Chondrocyte (in vitro differentiated cells): ENCODE measurements at regions not wholly inside any gene's neighbourhood (a gene's known extent, or its start where the extent isn't known, plus 50 kb on each side); places are given as distances from the start of the nearest gene placed in this dataset.
"Not testable (repeated sequence)": the region's sequence is repeated elsewhere in the genome, so short reads cannot be mapped to it uniquely, and the experiment has no call there.

Experiments
- DNase-seq: peaks from one replicate; pipeline ENCODE4 v3.0.0; 2021; ENCODE audit warnings: mixed read lengths, low spot score
- H3K27ac Mint-ChIP-seq: one replicate; pipeline ENCODE4 v1.8.0; 2021; ENCODE audit warnings: mild to moderate bottlenecking, moderate library complexity, mixed read lengths; ENCODE audit not compliant: unreplicated experiment
- H3K27me3 Mint-ChIP-seq: 2 replicates; pipeline ENCODE4 v1.8.0; 2021; ENCODE audit warnings: low read depth, mixed read lengths
- H3K36me3 Mint-ChIP-seq: 2 replicates; pipeline ENCODE4 v1.8.0; 2021; ENCODE audit warnings: low read depth, mixed read lengths
- H3K4me1 Mint-ChIP-seq: 2 replicates; pipeline ENCODE4 v1.8.0; 2021; ENCODE audit warnings: low read depth, mild to moderate bottlenecking, mixed read lengths
- H3K4me3 Mint-ChIP-seq: one replicate; pipeline ENCODE4 v1.8.0; 2021; ENCODE audit warnings: mild to moderate bottlenecking, moderate library complexity, mixed read lengths; ENCODE audit not compliant: unreplicated experiment
- H3K9me3 Mint-ChIP-seq: 2 replicates; pipeline ENCODE4 v1.8.0; 2021; ENCODE audit warnings: low read depth, mixed read lengths
- CTCF ChIP-seq: fragments of 200-600 bp; sonication (generic); IDR thresholded peaks from 2 replicates; pipeline ENCODE4 v1.5.0; 2021; ENCODE audit warnings: antibody characterized with exemption, mild to moderate bottlenecking, moderate library complexity

GRCh38 chr10:3559011-3559410 is 226.0 kb downstream of the KLF6 start:
- no peak for TF ChIP-seq CTCF
- Mint-ChIP-seq H3K27me3 (no peaks in the 10 kb centered on the region), H3K36me3 (no peaks in the 10 kb centered on the region), H3K4me1 (no peaks in the 10 kb centered on the region), H3K27ac (no peak overlapping the region), H3K4me3 (no peak overlapping the region), H3K9me3 (no peaks in the 10 kb centered on the region)
- DNase-seq, result no peak

- not testable (repeated sequence) for H3K36me3 Mint-ChIP-seq, DNase-seq, H3K4me1 Mint-ChIP-seq, H3K27ac Mint-ChIP-seq, H3K4me3 Mint-ChIP-seq, H3K27me3 Mint-ChIP-seq, H3K9me3 Mint-ChIP-seq
Observed at GRCh38 chr10:3556191-3557017, 228.6 kb downstream of the KLF6 start.

GRCh38 chr10:3554121-3554522 is 230.9 kb downstream of the KLF6 start:
- Mint-ChIP-seq H3K36me3 (no peaks in the 10 kb centered on the region), H3K4me3 (no peak overlapping the region), H3K27ac (no peak overlapping the region), H3K27me3 (no peaks in the 10 kb centered on the region), H3K4me1 (peaks cover 15% of the 10 kb centered on the region), H3K9me3 (no peaks in the 10 kb centered on the region)
- TF ChIP-seq CTCF, result no peak
- DNase-seq, result no peak

- Mint-ChIP-seq H3K4me3 (no peak overlapping the region), H3K27ac (no peak overlapping the region), H3K27me3 (no peaks in the 10 kb centered on the region), H3K36me3 (peaks cover 2% of the 10 kb centered on the region), H3K9me3 (no peaks in the 10 kb centered on the region), H3K4me1 (peaks cover 31% of the 10 kb centered on the region)
- no peak for TF ChIP-seq CTCF
- DNase-seq, result no peak
Observed at GRCh38 chr10:3552281-3552680, 232.7 kb downstream of the KLF6 start.

GRCh38 chr10:3551761-3552160 is 233.2 kb downstream of the KLF6 start:
- Mint-ChIP-seq H3K9me3 (peaks cover under 1% of the 10 kb centered on the region), H3K36me3 (peaks cover 2% of the 10 kb centered on the region), H3K4me3 (no peak overlapping the region), H3K27ac (no peak overlapping the region), H3K4me1 (peaks cover 31% of the 10 kb centered on the region), H3K27me3 (no peaks in the 10 kb centered on the region)
- no peak for TF ChIP-seq CTCF
- no peak for DNase-seq

GRCh38 chr10:3549118-3549517 is 235.9 kb downstream of the KLF6 start:
- TF ChIP-seq CTCF, result no peak
- H3K36me3 Mint-ChIP-seq, result peaks cover 2% of the 10 kb centered on the region
- peaks cover 2% of the 10 kb centered on the region for H3K9me3 Mint-ChIP-seq
- peaks cover 31% of the 10 kb centered on the region for H3K4me1 Mint-ChIP-seq
- no peak for DNase-seq
- no peaks in the 10 kb centered on the region for H3K27me3 Mint-ChIP-seq
- H3K27ac Mint-ChIP-seq, result no peak overlapping the region
- H3K4me3 Mint-ChIP-seq, result no peak overlapping the region
